Neural progenitor cell (in vitro differentiated cells): ENCODE measurements at regions not wholly inside any gene's neighbourhood (a gene's known extent, or its start where the extent isn't known, plus 50 kb on each side); places are given as distances from the start of the nearest gene placed in this dataset.

Experiments
- DNase-seq: peaks from one replicate; pipeline ENCODE4 v3.0.0-alpha.2; 2016; ENCODE audit warnings: low spot score
- H2AFZ ChIP-seq: fragments of 200-600 bp; sonication (generic); replicated peaks from 2 replicates; pipeline ENCODE4 v1.6.1; 2016; ENCODE audit warnings: antibody characterized with exemption
- H3F3A ChIP-seq: fragments of 200-600 bp; sonication (generic); 2 replicates; pipeline ENCODE4 v1.6.1; 2016; ENCODE audit warnings: antibody characterized with exemption, low read depth
- H3K27ac ChIP-seq: fragments of 200-600 bp; sonication (generic); 2 replicates; pipeline ENCODE4 v1.5.1; 2016; ENCODE audit warnings: mild to moderate bottlenecking
- H3K27me3 ChIP-seq: fragments of 200-600 bp; sonication (generic); 2 replicates; pipeline ENCODE4 v1.6.1; 2016; ENCODE audit warnings: mild to moderate bottlenecking, moderate library complexity
- H3K36me3 ChIP-seq: fragments of 200-600 bp; sonication (generic); 2 replicates; pipeline ENCODE4 v1.5.1; 2016
- H3K4me1 ChIP-seq: fragments of 200-600 bp; sonication (generic); 2 replicates; pipeline ENCODE4 v1.6.1; 2016; ENCODE audit warnings: mixed run types
- H3K4me2 ChIP-seq: fragments of 200-600 bp; sonication (generic); 2 replicates; pipeline ENCODE4 v1.6.1; 2016
- H3K4me3 ChIP-seq: fragments of 200-600 bp; sonication (generic); 2 replicates; pipeline ENCODE4 v1.5.1; 2016
- H3K79me2 ChIP-seq: fragments of 200-600 bp; sonication (generic); 2 replicates; pipeline ENCODE4 v1.6.1; 2016; ENCODE audit warnings: low read depth
- H3K9ac ChIP-seq: fragments of 200-600 bp; sonication (generic); 2 replicates; pipeline ENCODE4 v1.6.1; 2016
- H3K9me3 ChIP-seq: fragments of 200-600 bp; sonication (generic); 2 replicates; pipeline ENCODE4 v1.5.1; 2016; ENCODE audit warnings: low read depth
- H4K20me1 ChIP-seq: fragments of 200-600 bp; sonication (generic); 2 replicates; pipeline ENCODE4 v1.6.1; 2016; ENCODE audit warnings: low read depth
- H3K27ac Mint-ChIP-seq: 3 replicates; pipeline ENCODE4 v1.8.0; 2021; ENCODE audit warnings: mixed read lengths
- H3K27me3 Mint-ChIP-seq: 2 replicates; pipeline ENCODE4 v1.8.0; 2022; ENCODE audit warnings: low read depth, mild to moderate bottlenecking, inconsistent platforms, moderate library complexity, mixed read lengths; ENCODE audit not compliant: insufficient read depth
- H3K36me3 Mint-ChIP-seq: 3 replicates; pipeline ENCODE4 v1.8.0; 2021; ENCODE audit warnings: mixed read lengths
- H3K4me1 Mint-ChIP-seq: 3 replicates; pipeline ENCODE4 v1.8.0; 2021; ENCODE audit warnings: mixed read lengths
- H3K4me3 Mint-ChIP-seq: 3 replicates; pipeline ENCODE4 v1.8.0; 2021; ENCODE audit warnings: mild to moderate bottlenecking, moderate library complexity, mixed read lengths
- H3K9me3 Mint-ChIP-seq: 3 replicates; pipeline ENCODE4 v1.8.0; 2020; ENCODE audit warnings: mixed read lengths
- EZH2 ChIP-seq: fragments of 200-600 bp; sonication (generic); IDR thresholded peaks from 2 replicates; pipeline ENCODE4 v1.6.1; 2017; ENCODE audit warnings: antibody characterized with exemption, mild to moderate bottlenecking, moderate library complexity
- EZH2phosphoT487 ChIP-seq: fragments of 200-600 bp; sonication (generic); IDR thresholded peaks from 2 replicates; pipeline ENCODE4 v1.6.1; 2017; ENCODE audit warnings: antibody characterized with exemption
- TF ChIP-seq, protein P1 (sequence below): fragments of 200-600 bp; sonication (generic); IDR thresholded peaks from 2 replicates; pipeline ENCODE4 v1.5.1; 2017; ENCODE audit warnings: antibody characterized with exemption, mild to moderate bottlenecking

DNA sequence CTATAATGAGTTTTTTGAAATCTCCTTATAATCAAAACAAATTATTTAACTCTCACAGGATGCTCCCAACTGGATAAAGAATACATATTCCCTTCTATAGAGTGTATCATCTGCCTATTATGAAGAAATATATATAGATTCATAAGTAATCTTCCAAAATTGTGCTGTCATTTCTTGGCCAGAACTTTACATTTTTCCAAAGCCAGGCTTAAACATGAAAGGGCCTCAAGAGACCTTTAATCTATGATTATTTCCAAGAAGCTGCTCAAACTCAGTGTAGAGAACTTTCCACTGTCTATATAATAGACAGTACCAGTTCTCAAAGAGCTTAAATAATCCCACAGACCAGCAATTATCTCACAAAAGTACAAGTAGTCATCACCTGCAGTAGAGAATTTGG is 211.0 kb downstream of the AKAIN1 start:
- Histone ChIP-seq H3K9me3 (no peaks in the 10 kb centered on the region), H3K4me1 (peaks cover 20% of the 10 kb centered on the region), H4K20me1 (no peaks in the 10 kb centered on the region), H3K27ac (no peak overlapping the region), H3K4me3 (no peak overlapping the region), H3K36me3 (peaks cover under 1% of the 10 kb centered on the region), H3K4me2 (no peak overlapping the region), H3F3A (peaks cover 8% of the 10 kb centered on the region), H3K9ac (no peak overlapping the region), H3K27me3 (no peaks in the 10 kb centered on the region), H3K79me2 (no peaks in the 10 kb centered on the region), H2AFZ (no peak overlapping the region)
- TF ChIP-seq, protein P1, sequence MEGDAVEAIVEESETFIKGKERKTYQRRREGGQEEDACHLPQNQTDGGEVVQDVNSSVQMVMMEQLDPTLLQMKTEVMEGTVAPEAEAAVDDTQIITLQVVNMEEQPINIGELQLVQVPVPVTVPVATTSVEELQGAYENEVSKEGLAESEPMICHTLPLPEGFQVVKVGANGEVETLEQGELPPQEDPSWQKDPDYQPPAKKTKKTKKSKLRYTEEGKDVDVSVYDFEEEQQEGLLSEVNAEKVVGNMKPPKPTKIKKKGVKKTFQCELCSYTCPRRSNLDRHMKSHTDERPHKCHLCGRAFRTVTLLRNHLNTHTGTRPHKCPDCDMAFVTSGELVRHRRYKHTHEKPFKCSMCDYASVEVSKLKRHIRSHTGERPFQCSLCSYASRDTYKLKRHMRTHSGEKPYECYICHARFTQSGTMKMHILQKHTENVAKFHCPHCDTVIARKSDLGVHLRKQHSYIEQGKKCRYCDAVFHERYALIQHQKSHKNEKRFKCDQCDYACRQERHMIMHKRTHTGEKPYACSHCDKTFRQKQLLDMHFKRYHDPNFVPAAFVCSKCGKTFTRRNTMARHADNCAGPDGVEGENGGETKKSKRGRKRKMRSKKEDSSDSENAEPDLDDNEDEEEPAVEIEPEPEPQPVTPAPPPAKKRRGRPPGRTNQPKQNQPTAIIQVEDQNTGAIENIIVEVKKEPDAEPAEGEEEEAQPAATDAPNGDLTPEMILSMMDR, result no peak
- TF ChIP-seq EZH2 (no peak), EZH2phosphoT487 (no peak)
- Mint-ChIP-seq H3K9me3 (peaks cover 10% of the 10 kb centered on the region), H3K36me3 (no peaks in the 10 kb centered on the region), H3K27me3 (peaks cover 9% of the 10 kb centered on the region), H3K4me3 (no peak overlapping the region), H3K27ac (no peak overlapping the region), H3K4me1 (peaks cover 4% of the 10 kb centered on the region)
- DNase-seq, result no peak

DNA sequence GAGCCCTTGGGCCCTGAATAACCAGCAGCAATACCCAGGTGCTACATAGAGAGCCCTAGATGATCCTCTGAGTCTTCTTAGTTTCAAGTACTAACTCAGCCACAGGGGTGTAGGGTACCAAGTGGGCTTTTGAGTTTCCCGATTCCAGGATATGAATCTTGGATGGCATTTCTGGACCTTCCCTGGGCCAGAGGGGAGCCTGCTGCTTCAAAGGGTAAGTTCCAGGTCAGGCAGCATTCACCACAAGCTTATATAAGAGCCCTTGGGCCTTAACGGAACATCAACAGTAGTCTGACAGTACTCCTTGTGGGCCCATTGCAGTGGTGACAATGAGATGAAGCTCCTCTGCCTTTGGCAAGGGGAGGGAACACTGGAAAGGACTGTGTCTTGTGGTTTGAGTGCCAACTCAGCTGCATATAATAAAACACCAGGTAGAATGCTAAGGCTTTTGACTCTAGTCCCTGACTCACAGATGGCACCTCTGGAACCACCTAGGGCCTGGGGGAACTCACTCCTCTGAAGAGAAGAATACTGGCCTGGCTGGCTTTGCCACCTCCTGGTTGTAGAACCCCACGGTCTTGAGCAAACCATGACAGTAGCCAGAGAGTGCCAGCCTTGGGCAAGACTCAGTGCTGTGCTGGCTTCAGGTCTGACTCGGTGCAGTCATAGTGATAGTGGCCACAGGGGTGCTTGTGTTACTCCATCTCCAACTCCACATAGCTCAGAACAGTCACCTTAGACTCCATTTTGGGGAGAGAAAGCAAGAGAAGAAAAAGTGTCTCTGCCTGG is 235.7 kb downstream of the AKAIN1 start:
- no peaks in the 10 kb centered on the region for H3K79me2 ChIP-seq
- H3K27me3 ChIP-seq, result no peaks in the 10 kb centered on the region
- Mint-ChIP-seq H3K9me3 (peaks cover 7% of the 10 kb centered on the region), H3K27me3 (no peaks in the 10 kb centered on the region), H3K27ac (no peak overlapping the region), H3K36me3 (no peaks in the 10 kb centered on the region), H3K4me3 (no peak overlapping the region), H3K4me1 (no peaks in the 10 kb centered on the region)
- no peak overlapping the region for H3K9ac ChIP-seq
- no peaks in the 10 kb centered on the region for H4K20me1 ChIP-seq
- TF ChIP-seq EZH2phosphoT487, result no peak
- TF ChIP-seq, protein P1, result no peak
- TF ChIP-seq EZH2, result no peak
- no peaks in the 10 kb centered on the region for H3K36me3 ChIP-seq
- no peak overlapping the region for H2AFZ ChIP-seq
- H3K4me1 ChIP-seq, result no peaks in the 10 kb centered on the region
- no peak overlapping the region for H3K27ac ChIP-seq
- no peaks in the 10 kb centered on the region for H3F3A ChIP-seq
- H3K4me3 ChIP-seq, result no peak overlapping the region
- no peak for DNase-seq
- H3K4me2 ChIP-seq, result no peak overlapping the region
- H3K9me3 ChIP-seq, result no peaks in the 10 kb centered on the region

DNA sequence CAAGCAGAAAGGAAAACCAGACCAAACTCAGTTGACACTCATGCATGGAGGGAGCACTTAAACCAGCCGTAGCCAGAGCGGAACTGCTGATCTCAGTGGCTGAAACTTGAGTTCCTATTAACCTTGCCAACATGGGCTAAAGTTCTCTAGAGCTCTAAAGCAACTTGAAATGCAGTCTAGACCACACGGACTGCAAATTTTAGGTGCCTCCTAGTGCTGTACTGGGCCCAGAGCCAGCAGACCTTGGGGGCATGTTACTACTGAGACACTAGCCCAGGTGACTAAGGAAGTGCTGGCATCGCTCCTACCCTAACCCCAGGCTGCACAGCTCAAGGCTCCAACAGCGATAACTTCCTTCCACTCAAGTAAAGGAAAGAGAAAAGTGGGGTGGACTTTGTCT is 236.5 kb downstream of the AKAIN1 start:
- no peak overlapping the region for H3K4me2 ChIP-seq
- no peak overlapping the region for H3K27ac Mint-ChIP-seq
- no peak overlapping the region for H2AFZ ChIP-seq
- no peaks in the 10 kb centered on the region for H3K79me2 ChIP-seq
- no peak overlapping the region for H3K9ac ChIP-seq
- DNase-seq, result no peak
- TF ChIP-seq EZH2 (no peak), EZH2phosphoT487 (no peak)
- TF ChIP-seq, protein P1, result no peak
- H3K4me3 ChIP-seq, result no peak overlapping the region
- no peaks in the 10 kb centered on the region for H3F3A ChIP-seq
- no peaks in the 10 kb centered on the region for H3K36me3 ChIP-seq
- H3K4me3 Mint-ChIP-seq, result no peak overlapping the region
- no peaks in the 10 kb centered on the region for H3K4me1 ChIP-seq
- peaks cover 4% of the 10 kb centered on the region for H3K9me3 Mint-ChIP-seq
- no peaks in the 10 kb centered on the region for H4K20me1 ChIP-seq
- H3K27me3 Mint-ChIP-seq, result no peaks in the 10 kb centered on the region
- H3K9me3 ChIP-seq, result no peaks in the 10 kb centered on the region
- no peaks in the 10 kb centered on the region for H3K36me3 Mint-ChIP-seq
- no peaks in the 10 kb centered on the region for H3K27me3 ChIP-seq
- H3K4me1 Mint-ChIP-seq, result no peaks in the 10 kb centered on the region
- no peak overlapping the region for H3K27ac ChIP-seq
